K562 (cell line): ENCODE measurements at regions not wholly inside any gene's neighbourhood (a gene's known extent, or its start where the extent isn't known, plus 50 kb on each side); places are given as distances from the start of the nearest gene placed in this dataset.

Experiments used
- CBFA2T3 ChIP-seq: fragments of 450-650 bp; IDR thresholded peaks from 2 replicates; pipeline ENCODE4 v1.6.1; 2017
- HDAC2 ChIP-seq: fragments of 450-650 bp; IDR thresholded peaks from 2 replicates; pipeline ENCODE4 v1.6.1; 2016; ENCODE audit warnings: mild to moderate bottlenecking
- ID3 ChIP-seq, 2 experiments: fragments of 250-450 bp in 1 of 2; fragments of 450-650 bp in 1 of 2; sonication (Bioruptor Pico) in 1 of 2; IDR thresholded peaks; 2 replicates each; pipeline versions ENCODE4 v1.6.1 to v1.8.0; 2016 to 2021; ENCODE audit warnings: mild to moderate bottlenecking in 2 of 2, moderate library complexity in 2 of 2, missing compliant biosample characterization in 1 of 2, missing genetic modification characterization in 1 of 2
- SIRT6 ChIP-seq: IDR thresholded peaks from one replicate; pipeline ENCODE4 v1.6.1; 2012; ENCODE audit warnings: low read depth, mild to moderate bottlenecking, control low read depth, inconsistent platforms, low read length, moderate library complexity
- TAF7 ChIP-seq: fragments of 450-650 bp; IDR thresholded peaks from 2 replicates; pipeline ENCODE4 v1.6.1; 2016; ENCODE audit warnings: missing genetic modification characterization, missing compliant biosample characterization
- XRCC4 ChIP-seq: IDR thresholded peaks from one replicate; pipeline ENCODE4 v1.6.1; 2011; ENCODE audit not compliant: insufficient read depth, insufficient read length; ENCODE audit errors: extremely low read depth
- XRCC5 ChIP-seq: fragments of 200-400 bp; formaldehyde crosslinking; IDR thresholded peaks from 2 replicates; pipeline ENCODE4 v1.6.1; 2017; ENCODE audit warnings: low read depth, mild to moderate bottlenecking, low read length
- ZBTB34 ChIP-seq: fragments of 250-450 bp; sonication (Bioruptor Pico); IDR thresholded peaks from 2 replicates; pipeline ENCODE4 v1.8.0; 2021; ENCODE audit warnings: mild to moderate bottlenecking, moderate library complexity
- ZNF121 ChIP-seq: sonication (generic); formaldehyde crosslinking; conservative IDR thresholded peaks from 2 replicates; pipeline ENCODE4 v1.8.0; 2022; ENCODE audit warnings: missing genetic modification reagents
- ZNF124 ChIP-seq: sonication (generic); formaldehyde crosslinking; IDR thresholded peaks from 2 replicates; pipeline ENCODE4 v1.8.1; 2022; ENCODE audit warnings: missing genetic modification reagents
- ZNF282 ChIP-seq: sonication (generic); formaldehyde crosslinking; IDR thresholded peaks from 2 replicates; pipeline ENCODE4 v1.8.1; 2023; ENCODE audit warnings: missing genetic modification reagents
- ZNF445 ChIP-seq: fragments of 250-450 bp; sonication (Bioruptor Pico); IDR thresholded peaks from 2 replicates; pipeline ENCODE4 v1.4.0; 2020; ENCODE audit warnings: low read depth, mild to moderate bottlenecking, moderate library complexity
- ZNF586 ChIP-seq: fragments of 450-650 bp; formaldehyde crosslinking; conservative IDR thresholded peaks from 2 replicates; pipeline ENCODE4 v1.4.0; 2020; ENCODE audit warnings: mild to moderate bottlenecking, moderate library complexity
- ZNF589 ChIP-seq: fragments of 200-800 bp; sonication (Bioruptor generic); IDR thresholded peaks from 2 replicates; pipeline ENCODE4 v1.6.1; 2016; ENCODE audit warnings: low read depth, missing genetic modification characterization, missing compliant biosample characterization
- TF ChIP-seq, protein P1 (sequence below), 2 experiments: fragments of 150-350 bp in 1 of 2; IDR thresholded peaks; 2 replicates each; pipeline ENCODE4 v1.6.1; 2012 to 2016; ENCODE audit warnings: low read depth in 2 of 2, low read length in 2 of 2, mild to moderate bottlenecking in 1 of 2, moderate library complexity in 1 of 2
- TF ChIP-seq, protein P2 (sequence below): fragments of 450-650 bp; IDR thresholded peaks from 2 replicates; pipeline ENCODE4 v1.6.1; 2017; ENCODE audit warnings: antibody characterized with exemption, mild to moderate bottlenecking
- TF ChIP-seq, protein P3 (sequence below), 2 experiments: fragments of 200-800 bp in 1 of 2; sonication (Bioruptor generic) in 1 of 2; sonication (generic) in 1 of 2; formaldehyde crosslinking in 1 of 2; IDR thresholded peaks in 1 of 2; conservative IDR thresholded peaks in 1 of 2; 2 replicates each; pipeline versions ENCODE4 v1.5.0 to v1.6.1; 2016 to 2020; ENCODE audit warnings: missing compliant biosample characterization in 1 of 2, missing genetic modification characterization in 1 of 2, missing genetic modification reagents in 1 of 2

DNA sequence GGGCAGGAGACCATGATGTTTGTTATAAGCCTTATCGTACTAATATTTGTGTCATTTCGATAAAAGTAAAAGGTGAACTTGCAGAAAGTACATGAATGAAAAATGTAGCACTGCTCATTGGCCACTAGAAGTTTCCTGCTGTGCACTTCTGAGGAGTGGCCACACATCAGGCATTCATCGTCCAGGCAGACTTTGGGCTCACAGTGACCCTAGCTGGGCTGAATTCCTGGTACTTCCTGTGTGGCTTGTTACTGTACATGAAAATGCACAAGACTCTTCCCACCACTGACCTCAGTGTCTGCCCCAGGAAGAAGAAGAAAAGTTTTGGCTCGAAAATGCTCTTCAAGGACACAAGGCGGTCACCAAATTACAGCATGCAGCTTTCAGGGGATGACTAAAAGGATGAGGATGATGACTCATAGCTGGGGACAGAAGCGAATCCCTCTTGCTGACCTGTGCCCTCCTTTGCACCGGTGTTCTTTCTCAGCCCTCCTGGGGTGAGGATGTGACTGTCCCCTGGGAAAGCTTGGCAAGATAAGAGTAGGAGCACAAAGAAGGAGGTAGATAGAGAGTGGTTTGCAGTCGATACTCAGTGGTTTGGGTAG is 252.4 kb upstream of the KAZN start (continued):
- no peak for TF ChIP-seq XRCC4
- TF ChIP-seq SIRT6, result no peak
- TF ChIP-seq ZNF445 (CRISPR knock-in tag), result no peak
- TF ChIP-seq ZNF586, result no peak
- TF ChIP-seq ID3 (CRISPR knock-in tag; IDR thresholded peaks at IDR 0.05), result no peak
- no peak for TF ChIP-seq ID3 (tag; IDR thresholded peaks at IDR 0.05)
- TF ChIP-seq, protein P1, sequence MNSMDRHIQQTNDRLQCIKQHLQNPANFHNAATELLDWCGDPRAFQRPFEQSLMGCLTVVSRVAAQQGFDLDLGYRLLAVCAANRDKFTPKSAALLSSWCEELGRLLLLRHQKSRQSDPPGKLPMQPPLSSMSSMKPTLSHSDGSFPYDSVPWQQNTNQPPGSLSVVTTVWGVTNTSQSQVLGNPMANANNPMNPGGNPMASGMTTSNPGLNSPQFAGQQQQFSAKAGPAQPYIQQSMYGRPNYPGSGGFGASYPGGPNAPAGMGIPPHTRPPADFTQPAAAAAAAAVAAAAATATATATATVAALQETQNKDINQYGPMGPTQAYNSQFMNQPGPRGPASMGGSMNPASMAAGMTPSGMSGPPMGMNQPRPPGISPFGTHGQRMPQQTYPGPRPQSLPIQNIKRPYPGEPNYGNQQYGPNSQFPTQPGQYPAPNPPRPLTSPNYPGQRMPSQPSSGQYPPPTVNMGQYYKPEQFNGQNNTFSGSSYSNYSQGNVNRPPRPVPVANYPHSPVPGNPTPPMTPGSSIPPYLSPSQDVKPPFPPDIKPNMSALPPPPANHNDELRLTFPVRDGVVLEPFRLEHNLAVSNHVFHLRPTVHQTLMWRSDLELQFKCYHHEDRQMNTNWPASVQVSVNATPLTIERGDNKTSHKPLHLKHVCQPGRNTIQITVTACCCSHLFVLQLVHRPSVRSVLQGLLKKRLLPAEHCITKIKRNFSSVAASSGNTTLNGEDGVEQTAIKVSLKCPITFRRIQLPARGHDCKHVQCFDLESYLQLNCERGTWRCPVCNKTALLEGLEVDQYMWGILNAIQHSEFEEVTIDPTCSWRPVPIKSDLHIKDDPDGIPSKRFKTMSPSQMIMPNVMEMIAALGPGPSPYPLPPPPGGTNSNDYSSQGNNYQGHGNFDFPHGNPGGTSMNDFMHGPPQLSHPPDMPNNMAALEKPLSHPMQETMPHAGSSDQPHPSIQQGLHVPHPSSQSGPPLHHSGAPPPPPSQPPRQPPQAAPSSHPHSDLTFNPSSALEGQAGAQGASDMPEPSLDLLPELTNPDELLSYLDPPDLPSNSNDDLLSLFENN (IDR thresholded peaks at IDR 0.05; ENCODE audit: low read depth in 2 of 2, low read length in 2 of 2), result no peak
- no peak for TF ChIP-seq XRCC5
- no peak for TF ChIP-seq ZNF589
- no peak for TF ChIP-seq ZNF121 (CRISPR knock-in tag)
- TF ChIP-seq, protein P2, sequence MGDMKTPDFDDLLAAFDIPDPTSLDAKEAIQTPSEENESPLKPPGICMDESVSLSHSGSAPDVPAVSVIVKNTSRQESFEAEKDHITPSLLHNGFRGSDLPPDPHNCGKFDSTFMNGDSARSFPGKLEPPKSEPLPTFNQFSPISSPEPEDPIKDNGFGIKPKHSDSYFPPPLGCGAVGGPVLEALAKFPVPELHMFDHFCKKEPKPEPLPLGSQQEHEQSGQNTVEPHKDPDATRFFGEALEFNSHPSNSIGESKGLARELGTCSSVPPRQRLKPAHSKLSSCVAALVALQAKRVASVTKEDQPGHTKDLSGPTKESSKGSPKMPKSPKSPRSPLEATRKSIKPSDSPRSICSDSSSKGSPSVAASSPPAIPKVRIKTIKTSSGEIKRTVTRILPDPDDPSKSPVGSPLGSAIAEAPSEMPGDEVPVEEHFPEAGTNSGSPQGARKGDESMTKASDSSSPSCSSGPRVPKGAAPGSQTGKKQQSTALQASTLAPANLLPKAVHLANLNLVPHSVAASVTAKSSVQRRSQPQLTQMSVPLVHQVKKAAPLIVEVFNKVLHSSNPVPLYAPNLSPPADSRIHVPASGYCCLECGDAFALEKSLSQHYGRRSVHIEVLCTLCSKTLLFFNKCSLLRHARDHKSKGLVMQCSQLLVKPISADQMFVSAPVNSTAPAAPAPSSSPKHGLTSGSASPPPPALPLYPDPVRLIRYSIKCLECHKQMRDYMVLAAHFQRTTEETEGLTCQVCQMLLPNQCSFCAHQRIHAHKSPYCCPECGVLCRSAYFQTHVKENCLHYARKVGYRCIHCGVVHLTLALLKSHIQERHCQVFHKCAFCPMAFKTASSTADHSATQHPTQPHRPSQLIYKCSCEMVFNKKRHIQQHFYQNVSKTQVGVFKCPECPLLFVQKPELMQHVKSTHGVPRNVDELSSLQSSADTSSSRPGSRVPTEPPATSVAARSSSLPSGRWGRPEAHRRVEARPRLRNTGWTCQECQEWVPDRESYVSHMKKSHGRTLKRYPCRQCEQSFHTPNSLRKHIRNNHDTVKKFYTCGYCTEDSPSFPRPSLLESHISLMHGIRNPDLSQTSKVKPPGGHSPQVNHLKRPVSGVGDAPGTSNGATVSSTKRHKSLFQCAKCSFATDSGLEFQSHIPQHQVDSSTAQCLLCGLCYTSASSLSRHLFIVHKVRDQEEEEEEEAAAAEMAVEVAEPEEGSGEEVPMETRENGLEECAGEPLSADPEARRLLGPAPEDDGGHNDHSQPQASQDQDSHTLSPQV, result no peak
- peak; percentile 38 for TF ChIP-seq CBFA2T3
- TF ChIP-seq, protein P3, sequence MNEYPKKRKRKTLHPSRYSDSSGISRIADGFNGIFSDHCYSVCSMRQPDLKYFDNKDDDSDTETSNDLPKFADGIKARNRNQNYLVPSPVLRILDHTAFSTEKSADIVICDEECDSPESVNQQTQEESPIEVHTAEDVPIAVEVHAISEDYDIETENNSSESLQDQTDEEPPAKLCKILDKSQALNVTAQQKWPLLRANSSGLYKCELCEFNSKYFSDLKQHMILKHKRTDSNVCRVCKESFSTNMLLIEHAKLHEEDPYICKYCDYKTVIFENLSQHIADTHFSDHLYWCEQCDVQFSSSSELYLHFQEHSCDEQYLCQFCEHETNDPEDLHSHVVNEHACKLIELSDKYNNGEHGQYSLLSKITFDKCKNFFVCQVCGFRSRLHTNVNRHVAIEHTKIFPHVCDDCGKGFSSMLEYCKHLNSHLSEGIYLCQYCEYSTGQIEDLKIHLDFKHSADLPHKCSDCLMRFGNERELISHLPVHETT (CRISPR knock-in tag; conservative IDR thresholded peaks at IDR 0.05 in 1 of 2, IDR thresholded peaks at IDR 0.05 in 1 of 2), result no peak
- no peak for TF ChIP-seq ZBTB34
- TF ChIP-seq ZNF124 (CRISPR knock-in tag), result no peak
- TF ChIP-seq HDAC2, result no peak
- no peak for TF ChIP-seq TAF7 (tag)
- TF ChIP-seq ZNF282 (CRISPR knock-in tag), result no peak
